ENCODE measurements at regions not wholly inside any gene's neighbourhood (a gene's known extent, or its start where the extent isn't known, plus 50 kb on each side); places are given as distances from the start of the nearest gene placed in this dataset.

GRCh38 chr13:88369866-88370265 is 698.7 kb downstream of the SLITRK5 start:
- no peaks in the 10 kb centered on the region for H3K27me3 Mint-ChIP-seq (ENCODE audit: low read depth, poor library complexity)
- no peak for TF ChIP-seq CTCF (IDR thresholded peaks at IDR 0.05)
- H3K36me3 Mint-ChIP-seq (ENCODE audit: low read depth), result no peaks in the 10 kb centered on the region
- H3K27ac Mint-ChIP-seq, result no peak overlapping the region
- H3K9me3 Mint-ChIP-seq, result peaks cover 7% of the 10 kb centered on the region
- H3K4me1 Mint-ChIP-seq, result no peaks in the 10 kb centered on the region
- no peak overlapping the region for H3K4me3 Mint-ChIP-seq
- DNase-seq, result no peak

GRCh38 chr13:88376760-88377388 is 705.7 kb downstream of the SLITRK5 start:
- Mint-ChIP-seq H3K4me3 (no peak overlapping the region), H3K4me1 (no peaks in the 10 kb centered on the region), H3K27ac (no peak overlapping the region), H3K27me3 (ENCODE audit: low read depth, poor library complexity) (no peaks in the 10 kb centered on the region), H3K36me3 (ENCODE audit: low read depth) (no peaks in the 10 kb centered on the region), H3K9me3 (peaks cover 7% of the 10 kb centered on the region)
- no peak for DNase-seq
- no peak for TF ChIP-seq CTCF (IDR thresholded peaks at IDR 0.05)

GRCh38 chr13:88377852-88378251 is 706.7 kb downstream of the SLITRK5 start:
- Mint-ChIP-seq H3K4me1 (no peaks in the 10 kb centered on the region), H3K27me3 (ENCODE audit: low read depth, poor library complexity) (no peaks in the 10 kb centered on the region), H3K27ac (no peak overlapping the region), H3K36me3 (ENCODE audit: low read depth) (no peaks in the 10 kb centered on the region), H3K4me3 (no peak overlapping the region), H3K9me3 (peaks cover 7% of the 10 kb centered on the region)
- TF ChIP-seq CTCF (IDR thresholded peaks at IDR 0.05), result no peak
- no peak for DNase-seq

- no peak for DNase-seq
- Mint-ChIP-seq H3K27me3 (ENCODE audit: low read depth, poor library complexity) (no peaks in the 10 kb centered on the region), H3K36me3 (ENCODE audit: low read depth) (no peaks in the 10 kb centered on the region), H3K4me1 (no peaks in the 10 kb centered on the region), H3K4me3 (no peak overlapping the region), H3K9me3 (no peaks in the 10 kb centered on the region), H3K27ac (no peak overlapping the region)
- TF ChIP-seq CTCF (IDR thresholded peaks at IDR 0.05), result no peak
These were observed 713.4 kb downstream of the SLITRK5 start for GRCh38 chr13:88384542-88384941.

- Mint-ChIP-seq H3K9me3 (no peaks in the 10 kb centered on the region), H3K4me1 (peaks cover 3% of the 10 kb centered on the region), H3K36me3 (ENCODE audit: low read depth) (no peaks in the 10 kb centered on the region), H3K4me3 (no peak overlapping the region), H3K27ac (no peak overlapping the region), H3K27me3 (ENCODE audit: low read depth, poor library complexity) (peaks cover 6% of the 10 kb centered on the region)
- DNase-seq, result no peak
- no peak for TF ChIP-seq CTCF (IDR thresholded peaks at IDR 0.05)
These were observed 724.6 kb downstream of the SLITRK5 start for GRCh38 chr13:88395804-88396203.

- no peak for TF ChIP-seq CTCF (IDR thresholded peaks at IDR 0.05)
- no peaks in the 10 kb centered on the region for H3K27me3 Mint-ChIP-seq (ENCODE audit: low read depth, poor library complexity)
- H3K9me3 Mint-ChIP-seq, result no peaks in the 10 kb centered on the region
- peaks cover under 1% of the 10 kb centered on the region for H3K4me1 Mint-ChIP-seq
- H3K4me3 Mint-ChIP-seq, result no peak overlapping the region
- H3K27ac Mint-ChIP-seq, result no peak overlapping the region
- no peaks in the 10 kb centered on the region for H3K36me3 Mint-ChIP-seq (ENCODE audit: low read depth)
- DNase-seq, result no peak
These were observed 740.5 kb downstream of the SLITRK5 start for GRCh38 chr13:88411696-88412095.
